HEK293 (cell line): ENCODE measurements at regions not wholly inside any gene's neighbourhood (a gene's known extent, or its start where the extent isn't known, plus 50 kb on each side); places are given as distances from the start of the nearest gene placed in this dataset.

Experiments used
- CTCF ChIA-PET: fragments of 350-600 bp; formaldehyde crosslinking; extraction: SDS; loops from one replicate; lab custom pipeline; 2021; ENCODE audit warnings: antibody characterized with exemption; lab: Yijun Ruan, JAX
- POLR2A ChIA-PET: fragments of 300-600 bp; formaldehyde crosslinking; extraction: SDS; loops from one replicate; lab custom pipeline; 2020; ENCODE audit warnings: antibody characterized with exemption, inconsistent platforms; lab: Yijun Ruan, JAX
- H3K27ac ChIP-seq: fragments of 200-500 bp; sonication (Bioruptor generic); 2 replicates; pipeline ENCODE4 v1.5.1; 2014; ENCODE audit warnings: low read depth, low read length, control low read depth, inconsistent platforms; ENCODE audit errors: extremely low read depth
- H3K36me3 ChIP-seq, 2 experiments: fragments of 200-500 bp in 1 of 2; sonication (Bioruptor generic) in 1 of 2; 1 replicate in 1 of 2; 2 replicates in 1 of 2; pipeline ENCODE4 v1.5.1; 2014 to 2017; ENCODE audit warnings: inconsistent platforms in 2 of 2, low read length in 2 of 2; ENCODE audit not compliant: control insufficient read depth in 2 of 2, insufficient read depth in 1 of 2
- H3K4me1 ChIP-seq: fragments of 200-500 bp; sonication (Bioruptor generic); 2 replicates; pipeline ENCODE4 v1.5.1; 2014; ENCODE audit warnings: mild to moderate bottlenecking, low read length, inconsistent platforms; ENCODE audit not compliant: control insufficient read depth, insufficient read depth
- H3K4me3 ChIP-seq: 2 replicates; pipeline ENCODE4 v1.5.1; 2011; ENCODE audit warnings: low read depth, mild to moderate bottlenecking, control low read depth, low read length, moderate library complexity
- H3K9me3 ChIP-seq: fragments of 200-500 bp; sonication (Bioruptor generic); 2 replicates; pipeline ENCODE4 v1.5.1; 2014; ENCODE audit warnings: low read depth, low read length, inconsistent platforms; ENCODE audit not compliant: control insufficient read depth, insufficient read depth
- ATF2 ChIP-seq: fragments of 450-650 bp; formaldehyde crosslinking; IDR thresholded peaks from 2 replicates; pipeline ENCODE4 v1.5.1; 2016; ENCODE audit warnings: missing biosample characterization, missing genetic modification characterization, low read depth
- GLIS1 ChIP-seq: fragments of 450-650 bp; formaldehyde crosslinking; IDR thresholded peaks from 2 replicates; pipeline ENCODE4 v1.5.1; 2016; ENCODE audit warnings: missing biosample characterization, missing genetic modification characterization
- PRDM1 ChIP-seq: fragments of 450-650 bp; formaldehyde crosslinking; IDR thresholded peaks from 2 replicates; pipeline ENCODE4; 2016; ENCODE audit warnings: missing biosample characterization, missing genetic modification characterization
- SCRT1 ChIP-seq: fragments of 450-650 bp; formaldehyde crosslinking; IDR thresholded peaks from 2 replicates; pipeline ENCODE4 v1.5.1; 2016; ENCODE audit warnings: missing biosample characterization, missing genetic modification characterization, borderline replicate concordance
- SCRT2 ChIP-seq: fragments of 450-650 bp; formaldehyde crosslinking; IDR thresholded peaks from 2 replicates; pipeline ENCODE4 v1.5.1; 2016; ENCODE audit warnings: missing biosample characterization, missing genetic modification characterization
- ZBTB11 ChIP-seq: fragments of 450-650 bp; formaldehyde crosslinking; conservative IDR thresholded peaks from 2 replicates; pipeline ENCODE4 v1.5.1; 2016; ENCODE audit warnings: low read depth, missing biosample characterization, missing genetic modification characterization
- ZNF138 ChIP-seq: fragments of 450-650 bp; formaldehyde crosslinking; IDR thresholded peaks from 2 replicates; pipeline ENCODE4 v1.5.1; 2016; ENCODE audit warnings: missing biosample characterization, missing genetic modification characterization, borderline replicate concordance
- ZNF140 ChIP-seq: fragments of 450-650 bp; formaldehyde crosslinking; IDR thresholded peaks from 2 replicates; pipeline ENCODE4 v1.5.1; 2016; ENCODE audit warnings: missing biosample characterization, missing genetic modification characterization
- ZNF354C ChIP-seq: fragments of 450-650 bp; formaldehyde crosslinking; IDR thresholded peaks from 2 replicates; pipeline ENCODE4 v1.5.1; 2016; ENCODE audit warnings: missing biosample characterization, missing genetic modification characterization, low read depth, borderline replicate concordance
- ZNF37A ChIP-seq: fragments of 450-650 bp; IDR thresholded peaks from 2 replicates; pipeline ENCODE4 v1.5.1; 2018; ENCODE audit warnings: missing biosample characterization, missing genetic modification characterization
- ZNF426 ChIP-seq: fragments of 450-650 bp; formaldehyde crosslinking; IDR thresholded peaks from 2 replicates; pipeline ENCODE4 v1.5.1; 2017; ENCODE audit warnings: missing biosample characterization, missing genetic modification characterization, mild to moderate bottlenecking, inconsistent platforms, moderate library complexity
- ZNF433 ChIP-seq: fragments of 450-650 bp; formaldehyde crosslinking; IDR thresholded peaks from 2 replicates; pipeline ENCODE4 v1.5.1; 2016; ENCODE audit warnings: missing biosample characterization, missing genetic modification characterization, low read depth
- ZNF488 ChIP-seq: fragments of 450-650 bp; formaldehyde crosslinking; IDR thresholded peaks from 2 replicates; pipeline ENCODE4 v1.5.1; 2016; ENCODE audit warnings: missing biosample characterization, missing genetic modification characterization
- ZNF518A ChIP-seq: fragments of 450-650 bp; formaldehyde crosslinking; conservative IDR thresholded peaks from 2 replicates; pipeline ENCODE4 v1.5.1; 2016; ENCODE audit warnings: low read depth, missing biosample characterization, missing genetic modification characterization
- ZNF548 ChIP-seq: fragments of 450-650 bp; formaldehyde crosslinking; IDR thresholded peaks from 2 replicates; pipeline ENCODE4 v1.5.1; 2016; ENCODE audit warnings: missing biosample characterization, missing genetic modification characterization
- ZNF555 ChIP-seq: fragments of 450-650 bp; formaldehyde crosslinking; conservative IDR thresholded peaks from 2 replicates; pipeline ENCODE4 v1.5.1; 2017; ENCODE audit warnings: missing biosample characterization, mild to moderate bottlenecking, missing genetic modification characterization, inconsistent platforms
- ZNF558 ChIP-seq: fragments of 450-650 bp; formaldehyde crosslinking; IDR thresholded peaks from 2 replicates; pipeline ENCODE4 v1.5.1; 2016; ENCODE audit warnings: missing biosample characterization, missing genetic modification characterization
- ZNF585B ChIP-seq: fragments of 450-650 bp; formaldehyde crosslinking; IDR thresholded peaks from 2 replicates; pipeline ENCODE4 v1.5.1; 2016; ENCODE audit warnings: missing biosample characterization, missing genetic modification characterization
- ZNF707 ChIP-seq: fragments of 450-650 bp; formaldehyde crosslinking; IDR thresholded peaks from 2 replicates; pipeline ENCODE4 v1.5.1; 2016; ENCODE audit warnings: missing biosample characterization, missing genetic modification characterization
- ZNF776 ChIP-seq: fragments of 450-650 bp; formaldehyde crosslinking; IDR thresholded peaks from 2 replicates; pipeline ENCODE4 v1.5.0; 2017; ENCODE audit warnings: missing biosample characterization, missing genetic modification characterization, borderline replicate concordance
- ZNF830 ChIP-seq: fragments of 450-650 bp; IDR thresholded peaks from 2 replicates; pipeline ENCODE4 v1.5.0; 2018; ENCODE audit warnings: missing biosample characterization, missing genetic modification characterization, low read depth, mild to moderate bottlenecking, moderate library complexity
- ZXDB ChIP-seq: fragments of 450-650 bp; formaldehyde crosslinking; IDR thresholded peaks from 2 replicates; pipeline ENCODE4 v1.5.1; 2016; ENCODE audit warnings: missing biosample characterization, missing genetic modification characterization

- TF ChIP-seq ZNF558 (tag by site-specific recombination) (0 out of 2 replicates have a peak, but pooled peaks have one; percentile 30), ZBTB11 (tag by site-specific recombination) (peak; percentile 49), ZXDB (tag by site-specific recombination) (0 out of 2 replicates have a peak, but pooled peaks have one; percentile 13), ZNF140 (tag by site-specific recombination) (peak; percentile 75), ZNF433 (tag by site-specific recombination) (peak; percentile 67; the same call in 1 of the 2 replicates), ZNF555 (tag by site-specific recombination) (peak; percentile 57), ZNF518A (tag by site-specific recombination) (peak; percentile 72; the same call in 1 of the 2 replicates), SCRT2 (no peak), ZNF354C (tag by site-specific recombination) (0 out of 2 replicates have a peak, but pooled peaks have one; percentile 74), PRDM1 (no peak)
These were observed 359.8 kb downstream of the ATP23 start (continued) for GRCh38 chr12:58301038-58301729.

GRCh38 chr12:58301730-58302122 is 360.4 kb downstream of the ATP23 start:
- H3K27ac ChIP-seq, result no peak overlapping the region
- no peaks in the 10 kb centered on the region for H3K4me1 ChIP-seq
- H3K36me3 ChIP-seq, result no peaks in the 10 kb centered on the region
- CTCF ChIA-PET, result no interaction called here
- H3K9me3 ChIP-seq, result no peaks in the 10 kb centered on the region
- POLR2A ChIA-PET, result no interaction called here
- H3K4me3 ChIP-seq, result no peak overlapping the region
- TF ChIP-seq ZNF776 (tag by site-specific recombination), result no peak
- no peak for TF ChIP-seq ATF2 (tag by site-specific recombination)
- no peak for TF ChIP-seq ZNF548 (tag by site-specific recombination)
- no peak for TF ChIP-seq ZNF585B (tag by site-specific recombination)
- TF ChIP-seq SCRT2, result peak; percentile 93
- no peak for TF ChIP-seq GLIS1 (tag by site-specific recombination)
- no peak for TF ChIP-seq ZNF37A
- no peak for TF ChIP-seq ZNF426 (tag by site-specific recombination)
- no peak for TF ChIP-seq ZNF138 (tag by site-specific recombination)
- TF ChIP-seq SCRT1 (tag by site-specific recombination), result peak; percentile 86
- TF ChIP-seq ZNF707 (tag by site-specific recombination), result no peak
- 0 out of 2 replicates have a peak, but pooled peaks have one; percentile 1 for TF ChIP-seq ZXDB (tag by site-specific recombination)
- no peak for TF ChIP-seq ZNF488 (tag by site-specific recombination)
- no peak for TF ChIP-seq ZNF830 (tag by site-specific recombination)
